ENCODE measurements at regions not wholly inside any gene's neighbourhood (a gene's known extent, or its start where the extent isn't known, plus 50 kb on each side); places are given as distances from the start of the nearest gene placed in this dataset.

DNA sequence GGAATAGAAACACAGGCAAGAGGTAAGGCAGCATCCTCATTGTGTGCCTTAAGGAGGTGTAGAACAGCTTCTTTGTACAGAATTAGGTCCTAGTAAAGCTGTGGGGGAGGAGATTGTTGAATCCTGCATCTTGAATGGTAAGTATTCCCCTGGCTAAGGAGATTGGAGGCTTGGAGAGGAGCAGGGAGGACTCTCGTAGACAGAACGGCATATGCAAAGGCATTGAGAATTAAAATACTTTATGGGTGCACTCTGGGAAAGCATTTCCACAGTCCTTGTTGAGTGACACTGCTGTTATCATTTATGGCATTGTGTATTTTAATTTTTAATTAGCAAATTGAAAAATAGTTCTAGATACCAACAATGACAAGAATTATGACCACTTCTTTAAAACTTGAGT is 66.5 kb upstream of the GPR149 start:
- H4K20me1 ChIP-seq (ENCODE audit: insufficient read depth, low read length): no peaks in the 10 kb centered on the region
- no peak overlapping the region for H3K9ac ChIP-seq (ENCODE audit: low read length)
- H3K9me3 ChIP-seq (ENCODE audit: low read length): no peaks in the 10 kb centered on the region
- no peaks in the 10 kb centered on the region for H3K79me2 ChIP-seq (ENCODE audit: insufficient read depth, low read length)
- H3K4me1 ChIP-seq (ENCODE audit: insufficient read depth, low read length, severe bottlenecking): no peaks in the 10 kb centered on the region
- no peaks in the 10 kb centered on the region for H3K9me2 ChIP-seq (ENCODE audit: low read depth, low read length)
- no peaks in the 10 kb centered on the region for H3F3A ChIP-seq (ENCODE audit: insufficient read depth, low read length)
- H3K27me3 ChIP-seq (ENCODE audit: insufficient read depth, low read length): no peaks in the 10 kb centered on the region
- no peak overlapping the region for H3K4me2 ChIP-seq (ENCODE audit: low read length)
- H3K27ac ChIP-seq (ENCODE audit: low read depth, low read length, poor library complexity, severe bottlenecking): no peak overlapping the region
- no peak overlapping the region for H3K4me3 ChIP-seq (ENCODE audit: low read depth, low read length, poor library complexity, severe bottlenecking)
- no peak for TF ChIP-seq EZH2 (IDR thresholded peaks at IDR 0.05; ENCODE audit: borderline replicate concordance, low read length)
- TF ChIP-seq, protein P1, sequence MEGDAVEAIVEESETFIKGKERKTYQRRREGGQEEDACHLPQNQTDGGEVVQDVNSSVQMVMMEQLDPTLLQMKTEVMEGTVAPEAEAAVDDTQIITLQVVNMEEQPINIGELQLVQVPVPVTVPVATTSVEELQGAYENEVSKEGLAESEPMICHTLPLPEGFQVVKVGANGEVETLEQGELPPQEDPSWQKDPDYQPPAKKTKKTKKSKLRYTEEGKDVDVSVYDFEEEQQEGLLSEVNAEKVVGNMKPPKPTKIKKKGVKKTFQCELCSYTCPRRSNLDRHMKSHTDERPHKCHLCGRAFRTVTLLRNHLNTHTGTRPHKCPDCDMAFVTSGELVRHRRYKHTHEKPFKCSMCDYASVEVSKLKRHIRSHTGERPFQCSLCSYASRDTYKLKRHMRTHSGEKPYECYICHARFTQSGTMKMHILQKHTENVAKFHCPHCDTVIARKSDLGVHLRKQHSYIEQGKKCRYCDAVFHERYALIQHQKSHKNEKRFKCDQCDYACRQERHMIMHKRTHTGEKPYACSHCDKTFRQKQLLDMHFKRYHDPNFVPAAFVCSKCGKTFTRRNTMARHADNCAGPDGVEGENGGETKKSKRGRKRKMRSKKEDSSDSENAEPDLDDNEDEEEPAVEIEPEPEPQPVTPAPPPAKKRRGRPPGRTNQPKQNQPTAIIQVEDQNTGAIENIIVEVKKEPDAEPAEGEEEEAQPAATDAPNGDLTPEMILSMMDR (IDR thresholded peaks at IDR 0.05; ENCODE audit: low read length): no peak
- no peak overlapping the region for H2AFZ ChIP-seq (ENCODE audit: low read length)
- H3K36me3 ChIP-seq (ENCODE audit: insufficient read depth, low read length): no peaks in the 10 kb centered on the region

DNA sequence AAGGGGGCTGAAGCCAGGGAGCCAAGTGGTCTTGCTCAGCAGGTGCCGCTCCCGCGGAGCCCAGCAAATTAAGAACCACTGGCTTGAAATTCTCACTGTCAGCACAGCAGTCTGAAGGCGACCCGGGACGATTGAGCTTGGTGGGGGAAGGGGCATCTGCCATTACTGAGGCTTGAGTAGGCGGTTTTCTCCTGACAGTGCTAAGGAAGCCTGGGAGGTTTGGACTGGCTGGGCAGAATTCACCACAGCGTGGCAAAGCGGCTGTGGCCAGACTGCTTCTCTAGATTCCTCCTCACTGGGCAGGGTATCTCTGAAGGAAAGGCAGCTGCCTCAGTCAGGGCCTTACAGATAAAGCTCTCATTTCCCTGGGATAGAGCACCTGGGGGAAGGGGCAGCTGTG is 57.0 kb upstream of the GPR149 start:
- Histone ChIP-seq H3K9me2 (ENCODE audit: low read depth, low read length) (no peaks in the 10 kb centered on the region), H4K20me1 (ENCODE audit: insufficient read depth, low read length) (no peaks in the 10 kb centered on the region), H3K79me2 (ENCODE audit: insufficient read depth, low read length) (no peaks in the 10 kb centered on the region), H3K36me3 (ENCODE audit: insufficient read depth, low read length) (no peaks in the 10 kb centered on the region), H3K4me1 (ENCODE audit: insufficient read depth, low read length, severe bottlenecking) (no peaks in the 10 kb centered on the region), H3K27ac (ENCODE audit: low read depth, low read length, poor library complexity, severe bottlenecking) (no peak overlapping the region), H3K9me3 (ENCODE audit: low read length) (no peaks in the 10 kb centered on the region), H3K27me3 (ENCODE audit: insufficient read depth, low read length) (no peaks in the 10 kb centered on the region), H3K4me2 (ENCODE audit: low read length) (no peak overlapping the region), H3K9ac (ENCODE audit: low read length) (no peak overlapping the region), H2AFZ (ENCODE audit: low read length) (no peak overlapping the region), H3F3A (ENCODE audit: insufficient read depth, low read length) (no peaks in the 10 kb centered on the region), H3K4me3 (ENCODE audit: low read depth, low read length, poor library complexity, severe bottlenecking) (no peak overlapping the region)
- no peak for TF ChIP-seq EZH2 (IDR thresholded peaks at IDR 0.05; ENCODE audit: borderline replicate concordance, low read length)
- TF ChIP-seq, protein P1 (IDR thresholded peaks at IDR 0.05; ENCODE audit: low read length): no peak

DNA sequence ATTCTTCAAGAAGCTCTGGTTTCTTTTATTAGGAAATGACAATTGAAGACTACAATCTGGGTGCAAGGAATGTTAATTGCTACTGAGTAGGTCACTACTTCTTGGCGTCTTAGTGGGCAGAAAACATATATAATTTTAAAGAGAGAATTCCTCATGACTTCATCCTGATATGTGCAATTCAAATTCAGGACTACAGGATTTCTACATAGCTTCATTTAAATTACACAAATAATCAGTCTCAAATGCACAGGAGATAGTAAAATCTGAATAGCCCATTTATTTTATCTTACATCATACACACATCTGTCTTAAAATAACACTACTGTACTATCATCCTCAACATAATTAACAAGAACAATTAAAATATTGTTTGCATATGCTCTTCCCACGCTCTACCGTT is 52.5 kb upstream of the GPR149 start:
- no peak overlapping the region for H3K9ac ChIP-seq (ENCODE audit: low read length)
- no peaks in the 10 kb centered on the region for H3F3A ChIP-seq (ENCODE audit: insufficient read depth, low read length)
- no peak overlapping the region for H3K27ac ChIP-seq (ENCODE audit: low read depth, low read length, poor library complexity, severe bottlenecking)
- H3K9me3 ChIP-seq (ENCODE audit: low read length): no peaks in the 10 kb centered on the region
- no peak overlapping the region for H3K4me2 ChIP-seq (ENCODE audit: low read length)
- no peaks in the 10 kb centered on the region for H3K27me3 ChIP-seq (ENCODE audit: insufficient read depth, low read length)
- H3K9me2 ChIP-seq (ENCODE audit: low read depth, low read length): no peaks in the 10 kb centered on the region
- no peaks in the 10 kb centered on the region for H4K20me1 ChIP-seq (ENCODE audit: insufficient read depth, low read length)
- no peak overlapping the region for H2AFZ ChIP-seq (ENCODE audit: low read length)
- H3K4me3 ChIP-seq (ENCODE audit: low read depth, low read length, poor library complexity, severe bottlenecking): no peak overlapping the region
- no peaks in the 10 kb centered on the region for H3K79me2 ChIP-seq (ENCODE audit: insufficient read depth, low read length)
- TF ChIP-seq, protein P1 (IDR thresholded peaks at IDR 0.05; ENCODE audit: low read length): no peak
- TF ChIP-seq EZH2 (IDR thresholded peaks at IDR 0.05; ENCODE audit: borderline replicate concordance, low read length): no peak
- no peaks in the 10 kb centered on the region for H3K36me3 ChIP-seq (ENCODE audit: insufficient read depth, low read length)
- no peaks in the 10 kb centered on the region for H3K4me1 ChIP-seq (ENCODE audit: insufficient read depth, low read length, severe bottlenecking)

All from OCI-LY1 (cell line).